ENCODE measurements at regions not wholly inside any gene's neighbourhood (a gene's known extent, or its start where the extent isn't known, plus 50 kb on each side); places are given as distances from the start of the nearest gene placed in this dataset.

DNA sequence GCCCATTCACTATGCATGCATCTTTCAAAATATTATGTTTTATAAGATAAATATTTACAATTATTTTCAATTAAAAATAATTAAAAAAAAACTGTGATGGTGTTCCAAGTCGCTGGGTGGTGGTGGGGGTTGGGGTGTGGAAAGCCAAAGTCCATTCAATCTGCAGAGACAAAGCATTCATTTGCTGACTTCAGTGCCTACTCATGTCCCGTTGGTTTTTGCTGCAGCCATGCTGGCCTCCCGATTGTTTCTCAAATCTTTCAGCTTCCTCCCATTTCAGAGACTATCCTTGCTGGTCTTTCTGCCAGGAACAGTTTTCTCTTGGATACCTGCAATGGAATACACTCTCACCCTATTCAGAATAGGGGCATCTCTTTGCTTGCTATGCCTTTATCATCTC lies 331.5 kb upstream of the NOVA1 start:
- H3K4me1 ChIP-seq: no peaks in the 10 kb centered on the region
- H3K4me3 ChIP-seq (ENCODE audit: low read depth, low read length): no peak overlapping the region
- no peak overlapping the region for H3K4me2 ChIP-seq (ENCODE audit: low read length)
- H3K27me3 ChIP-seq (ENCODE audit: control insufficient read depth, insufficient read depth, low read length): no peaks in the 10 kb centered on the region
- no peaks in the 10 kb centered on the region for H3K36me3 ChIP-seq (ENCODE audit: control insufficient read depth, insufficient read depth, low read length)
- TF ChIP-seq, protein P1, sequence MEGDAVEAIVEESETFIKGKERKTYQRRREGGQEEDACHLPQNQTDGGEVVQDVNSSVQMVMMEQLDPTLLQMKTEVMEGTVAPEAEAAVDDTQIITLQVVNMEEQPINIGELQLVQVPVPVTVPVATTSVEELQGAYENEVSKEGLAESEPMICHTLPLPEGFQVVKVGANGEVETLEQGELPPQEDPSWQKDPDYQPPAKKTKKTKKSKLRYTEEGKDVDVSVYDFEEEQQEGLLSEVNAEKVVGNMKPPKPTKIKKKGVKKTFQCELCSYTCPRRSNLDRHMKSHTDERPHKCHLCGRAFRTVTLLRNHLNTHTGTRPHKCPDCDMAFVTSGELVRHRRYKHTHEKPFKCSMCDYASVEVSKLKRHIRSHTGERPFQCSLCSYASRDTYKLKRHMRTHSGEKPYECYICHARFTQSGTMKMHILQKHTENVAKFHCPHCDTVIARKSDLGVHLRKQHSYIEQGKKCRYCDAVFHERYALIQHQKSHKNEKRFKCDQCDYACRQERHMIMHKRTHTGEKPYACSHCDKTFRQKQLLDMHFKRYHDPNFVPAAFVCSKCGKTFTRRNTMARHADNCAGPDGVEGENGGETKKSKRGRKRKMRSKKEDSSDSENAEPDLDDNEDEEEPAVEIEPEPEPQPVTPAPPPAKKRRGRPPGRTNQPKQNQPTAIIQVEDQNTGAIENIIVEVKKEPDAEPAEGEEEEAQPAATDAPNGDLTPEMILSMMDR (IDR thresholded peaks at IDR 0.05): no peak
- H3K9ac ChIP-seq: no peak overlapping the region
- H2AFZ ChIP-seq: no peak overlapping the region
- H3K9me3 ChIP-seq (ENCODE audit: control insufficient read depth, low read length): no peaks in the 10 kb centered on the region
- no peak overlapping the region for H3K27ac ChIP-seq
- H3K79me2 ChIP-seq: no peaks in the 10 kb centered on the region

DNA sequence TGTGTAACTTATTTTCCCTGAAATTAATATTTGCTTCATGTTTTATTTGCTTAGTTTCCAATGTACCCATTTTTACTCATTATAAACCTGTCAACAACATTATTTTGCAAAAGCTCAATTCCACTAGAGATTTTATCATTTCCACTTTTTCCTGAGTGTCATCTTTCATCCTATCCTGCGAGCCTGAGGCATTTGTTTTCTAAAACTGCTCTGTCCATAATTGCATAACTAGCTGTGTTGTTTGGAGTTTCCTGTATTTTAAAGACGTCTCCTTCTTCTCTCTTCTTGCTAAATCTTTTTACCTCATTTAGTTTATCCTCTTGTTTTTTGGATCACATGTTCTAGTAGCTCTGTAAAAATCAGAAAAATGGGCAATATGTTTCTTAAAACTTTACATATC lies 332.7 kb upstream of the NOVA1 start:
- TF ChIP-seq, protein P1 (IDR thresholded peaks at IDR 0.05): no peak
- Histone ChIP-seq H3K9me3 (ENCODE audit: control insufficient read depth, low read length) (no peaks in the 10 kb centered on the region), H3K27me3 (ENCODE audit: control insufficient read depth, insufficient read depth, low read length) (no peaks in the 10 kb centered on the region), H3K79me2 (no peaks in the 10 kb centered on the region), H3K36me3 (ENCODE audit: control insufficient read depth, insufficient read depth, low read length) (no peaks in the 10 kb centered on the region), H3K9ac (no peak overlapping the region), H2AFZ (no peak overlapping the region), H3K4me1 (no peaks in the 10 kb centered on the region), H3K4me3 (ENCODE audit: low read depth, low read length) (no peak overlapping the region), H3K4me2 (ENCODE audit: low read length) (no peak overlapping the region), H3K27ac (no peak overlapping the region)

DNA sequence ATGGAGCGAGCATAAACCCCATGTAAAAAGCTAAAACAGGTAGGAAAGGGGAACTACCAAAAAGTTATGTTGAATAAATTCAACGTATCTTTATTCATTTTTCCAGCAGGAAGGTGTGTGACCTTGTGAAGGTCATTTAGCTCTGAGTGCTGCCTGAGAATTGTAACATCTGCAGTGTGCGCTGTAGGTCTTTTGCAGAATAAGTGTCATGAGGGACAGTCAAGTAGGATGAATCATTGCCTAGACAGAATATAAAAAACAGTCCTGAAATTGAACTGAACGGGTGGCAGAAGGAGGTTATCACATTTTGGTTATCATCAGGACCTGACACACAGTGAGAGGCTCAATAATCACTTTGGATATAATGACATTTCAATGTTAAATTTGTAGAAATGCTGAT lies 334.8 kb upstream of the NOVA1 start:
- H3K4me1 ChIP-seq: no peaks in the 10 kb centered on the region
- no peak overlapping the region for H3K4me3 ChIP-seq (ENCODE audit: low read depth, low read length)
- no peaks in the 10 kb centered on the region for H3K79me2 ChIP-seq
- H3K27me3 ChIP-seq (ENCODE audit: control insufficient read depth, insufficient read depth, low read length): no peaks in the 10 kb centered on the region
- no peak overlapping the region for H3K4me2 ChIP-seq (ENCODE audit: low read length)
- no peaks in the 10 kb centered on the region for H3K36me3 ChIP-seq (ENCODE audit: control insufficient read depth, insufficient read depth, low read length)
- no peak overlapping the region for H3K27ac ChIP-seq
- no peak overlapping the region for H2AFZ ChIP-seq
- H3K9ac ChIP-seq: no peak overlapping the region
- TF ChIP-seq, protein P1 (IDR thresholded peaks at IDR 0.05): no peak
- no peaks in the 10 kb centered on the region for H3K9me3 ChIP-seq (ENCODE audit: control insufficient read depth, low read length)

DNA sequence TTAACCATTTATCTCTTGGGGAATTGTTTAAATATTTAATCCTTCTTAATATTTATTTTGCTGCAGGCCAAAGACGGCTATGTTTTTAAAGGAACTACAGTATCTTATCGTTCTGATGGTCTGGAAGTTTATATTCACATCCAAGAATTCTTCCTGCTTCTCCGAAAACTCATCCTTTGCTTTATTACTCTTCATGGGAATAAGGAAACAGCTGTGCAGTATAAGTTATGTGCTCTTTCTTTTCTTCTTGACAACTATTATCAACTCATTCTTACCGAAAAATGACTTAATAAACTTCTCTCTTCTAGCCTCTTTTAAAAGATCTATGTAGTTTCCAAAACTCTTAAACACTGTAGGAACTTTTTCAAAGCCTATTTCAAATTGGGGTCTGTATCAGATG lies 335.6 kb upstream of the NOVA1 start:
- no peak overlapping the region for H3K4me3 ChIP-seq (ENCODE audit: low read depth, low read length)
- H3K36me3 ChIP-seq (ENCODE audit: control insufficient read depth, insufficient read depth, low read length): no peaks in the 10 kb centered on the region
- no peak overlapping the region for H2AFZ ChIP-seq
- no peak overlapping the region for H3K27ac ChIP-seq
- no peak overlapping the region for H3K9ac ChIP-seq
- no peaks in the 10 kb centered on the region for H3K27me3 ChIP-seq (ENCODE audit: control insufficient read depth, insufficient read depth, low read length)
- no peak overlapping the region for H3K4me2 ChIP-seq (ENCODE audit: low read length)
- H3K9me3 ChIP-seq (ENCODE audit: control insufficient read depth, low read length): no peaks in the 10 kb centered on the region
- TF ChIP-seq, protein P1 (IDR thresholded peaks at IDR 0.05): no peak
- no peaks in the 10 kb centered on the region for H3K4me1 ChIP-seq
- no peaks in the 10 kb centered on the region for H3K79me2 ChIP-seq

DNA sequence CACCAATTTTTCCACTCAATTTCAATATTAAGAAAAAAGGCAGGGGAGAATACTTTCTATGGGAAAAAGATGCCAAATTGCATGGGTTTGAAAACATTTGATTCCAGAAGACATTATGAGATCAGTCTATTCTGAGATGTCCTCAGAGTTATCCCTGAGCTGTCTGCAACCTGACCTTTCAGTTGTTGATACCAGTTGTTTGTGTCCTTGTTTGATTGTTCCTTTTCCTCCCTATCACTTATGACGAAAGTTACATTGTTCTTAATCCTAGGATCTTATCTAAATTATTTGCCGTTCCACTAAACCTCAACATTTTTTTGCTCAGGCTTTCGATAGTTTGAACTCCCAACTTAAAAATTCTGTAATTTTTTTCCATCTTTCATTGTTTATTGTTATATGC lies 336.3 kb upstream of the NOVA1 start:
- Histone ChIP-seq H3K4me2 (ENCODE audit: low read length) (no peak overlapping the region), H3K36me3 (ENCODE audit: control insufficient read depth, insufficient read depth, low read length) (no peaks in the 10 kb centered on the region), H2AFZ (no peak overlapping the region), H3K9ac (no peak overlapping the region), H3K27ac (no peak overlapping the region), H3K4me3 (ENCODE audit: low read depth, low read length) (no peak overlapping the region), H3K9me3 (ENCODE audit: control insufficient read depth, low read length) (no peaks in the 10 kb centered on the region), H3K79me2 (no peaks in the 10 kb centered on the region), H3K27me3 (ENCODE audit: control insufficient read depth, insufficient read depth, low read length) (no peaks in the 10 kb centered on the region), H3K4me1 (no peaks in the 10 kb centered on the region)
- TF ChIP-seq, protein P1 (IDR thresholded peaks at IDR 0.05): no peak

All from parathyroid adenoma (tissue), 2 donors.